ENCODE measurements at regions not wholly inside any gene's neighbourhood (a gene's known extent, or its start where the extent isn't known, plus 50 kb on each side); places are given as distances from the start of the nearest gene placed in this dataset.

GRCh38 chr12:24089510-24089890 is 140.0 kb upstream of the SOX5 start (continued):
- no peak for TF ChIP-seq YEATS2 (CRISPR knock-in tag; IDR thresholded peaks at IDR 0.05; ENCODE audit: borderline replicate concordance)
- TF ChIP-seq ZNF577 (CRISPR knock-in tag; IDR thresholded peaks at IDR 0.05; ENCODE audit: borderline replicate concordance, low read depth), result no peak
- TF ChIP-seq BATF2 (CRISPR knock-in tag; IDR thresholded peaks at IDR 0.05), result no peak
- TF ChIP-seq REL (CRISPR knock-in tag; conservative IDR thresholded peaks at IDR 0.05), result no peak
- no peak for TF ChIP-seq ZNF672 (CRISPR knock-in tag; IDR thresholded peaks at IDR 0.05)
- no peak for TF ChIP-seq CREB3 (CRISPR knock-in tag; IDR thresholded peaks at IDR 0.05)
- TF ChIP-seq FOXC1 (CRISPR knock-in tag; IDR thresholded peaks at IDR 0.05; ENCODE audit: borderline replicate concordance), result no peak
- no peak for TF ChIP-seq HNF1B (CRISPR knock-in tag; IDR thresholded peaks at IDR 0.05)
- TF ChIP-seq RNF2 (conservative IDR thresholded peaks at IDR 0.05; ENCODE audit: low read depth), result no peak
- TF ChIP-seq ZNF530 (CRISPR knock-in tag; IDR thresholded peaks at IDR 0.05; ENCODE audit: low read depth), result no peak

All from HepG2 (cell line).